ENCODE measurements at regions not wholly inside any gene's neighbourhood (a gene's known extent, or its start where the extent isn't known, plus 50 kb on each side); places are given as distances from the start of the nearest gene placed in this dataset.

DNA sequence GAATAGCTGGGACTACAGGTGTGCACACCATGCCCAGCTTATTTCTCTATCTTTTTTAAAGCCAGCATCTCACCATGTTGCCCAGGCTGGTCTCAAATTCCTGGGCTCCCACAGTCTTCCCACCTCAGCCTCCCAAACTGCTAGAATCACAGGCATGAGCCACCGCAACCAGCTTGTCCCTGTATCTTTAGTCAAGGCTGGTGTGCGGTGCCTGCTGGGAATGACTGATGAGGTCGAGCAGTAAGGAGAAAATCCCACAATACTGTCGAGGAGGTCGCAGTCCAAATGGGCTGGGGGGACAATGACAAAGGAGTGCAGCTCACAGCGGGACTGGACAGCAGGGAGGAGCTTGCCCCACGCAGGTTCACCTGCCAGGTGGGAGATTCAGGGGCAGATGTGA, 50.2 kb upstream of the CALN1 start:
- TF ChIP-seq CTCF (IDR thresholded peaks at IDR 0.05; ENCODE audit: low read length) (no peak), EZH2 (IDR thresholded peaks at IDR 0.05; ENCODE audit: borderline replicate concordance, low read length) (no peak)

All from OCI-LY1 (cell line).